ENCODE measurements at regions not wholly inside any gene's neighbourhood (a gene's known extent, or its start where the extent isn't known, plus 50 kb on each side); places are given as distances from the start of the nearest gene placed in this dataset.

DNA sequence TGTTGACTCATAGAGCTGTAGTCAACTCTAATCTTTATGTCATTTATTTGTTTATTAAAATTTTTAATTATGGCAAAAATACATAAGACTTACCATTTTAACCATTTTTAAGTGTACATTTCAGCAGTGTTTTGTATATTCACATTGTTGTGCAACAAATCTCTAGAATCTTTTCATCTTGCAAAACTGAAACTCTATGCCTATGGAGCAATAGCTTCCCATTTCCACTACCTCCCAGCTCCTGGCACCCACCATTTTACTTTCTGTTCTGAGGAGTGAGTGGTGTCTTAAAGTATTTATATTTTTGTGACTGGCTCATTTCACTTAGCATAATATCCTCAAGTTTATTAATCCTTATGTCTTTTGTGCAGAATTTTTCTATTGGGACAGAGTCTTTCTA lies 181.0 kb downstream of the GPAT3 start:
- DNase-seq (ENCODE audit: low spot score): no peak

DNA sequence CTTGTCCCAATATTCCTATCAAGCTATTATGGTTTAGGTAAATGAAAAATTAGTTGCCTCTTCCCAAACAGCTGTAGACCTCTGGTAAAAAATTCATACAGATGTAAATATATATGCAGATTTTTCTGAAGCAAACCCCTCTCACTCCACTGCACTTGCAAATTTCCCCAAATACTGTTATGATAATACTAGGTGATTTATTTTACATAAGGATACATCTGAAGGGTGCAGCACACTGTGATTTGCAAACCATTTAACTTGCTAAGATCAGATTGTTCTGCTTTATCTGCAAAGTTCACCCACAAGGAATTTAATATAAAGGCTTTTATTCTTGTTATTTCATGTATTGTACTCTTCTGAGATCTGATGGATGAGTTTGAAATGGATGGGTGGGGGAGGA lies 177.0 kb downstream of the GPAT3 start:
- DNase-seq (ENCODE audit: low spot score): no peak

DNA sequence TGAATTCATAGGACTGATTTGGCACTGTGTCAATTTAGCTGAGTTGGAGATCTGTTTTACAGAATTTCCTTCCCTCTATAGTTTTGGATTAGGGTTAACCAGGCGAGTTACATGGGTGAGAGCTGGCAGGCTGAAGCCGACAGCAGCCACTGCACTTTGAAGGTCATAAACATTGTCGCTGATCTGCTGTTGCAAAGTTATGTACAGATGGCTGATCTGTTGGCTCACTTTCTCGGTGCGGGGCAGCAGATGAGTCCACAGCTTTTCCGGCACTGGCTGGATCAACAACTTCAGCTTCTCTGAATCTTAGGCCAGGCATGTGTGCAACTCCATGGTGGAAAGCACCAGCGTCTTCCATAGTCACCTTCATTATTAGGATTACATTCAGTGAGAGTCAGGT lies 173.7 kb downstream of the GPAT3 start:
- no peak for DNase-seq (ENCODE audit: low spot score)

- DNase-seq (ENCODE audit: low spot score): no peak
Measured at GRCh38 chr4:83708500-83709175, 172.7 kb downstream of the GPAT3 start.

DNA sequence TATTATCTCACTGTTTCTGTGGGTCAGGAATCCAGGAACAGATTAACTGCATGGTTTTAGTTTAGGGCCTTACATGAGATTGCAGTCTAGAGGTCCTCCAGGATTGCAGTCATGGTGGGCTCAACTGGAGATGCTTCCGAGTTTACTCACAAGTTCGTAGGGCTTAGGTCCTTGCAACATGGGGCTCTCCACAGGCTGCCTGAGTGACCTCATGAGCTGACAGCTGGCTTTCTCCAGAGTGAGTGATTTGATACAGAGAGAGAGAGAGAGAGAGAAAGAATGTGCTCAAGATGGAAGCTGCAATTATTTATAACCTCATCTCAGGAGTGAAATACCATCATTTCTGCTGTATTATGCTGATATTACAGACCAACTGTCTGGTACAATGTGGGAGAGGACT lies 168.9 kb downstream of the GPAT3 start:
- DNase-seq (ENCODE audit: low spot score): no peak

GRCh38 chr4:83703752-83704151 lies 167.8 kb downstream of the GPAT3 start:
- DNase-seq (ENCODE audit: low spot score): no peak

- no peak for DNase-seq (ENCODE audit: low spot score)
Measured at GRCh38 chr4:83701041-83701440, 165.1 kb downstream of the GPAT3 start.

DNA sequence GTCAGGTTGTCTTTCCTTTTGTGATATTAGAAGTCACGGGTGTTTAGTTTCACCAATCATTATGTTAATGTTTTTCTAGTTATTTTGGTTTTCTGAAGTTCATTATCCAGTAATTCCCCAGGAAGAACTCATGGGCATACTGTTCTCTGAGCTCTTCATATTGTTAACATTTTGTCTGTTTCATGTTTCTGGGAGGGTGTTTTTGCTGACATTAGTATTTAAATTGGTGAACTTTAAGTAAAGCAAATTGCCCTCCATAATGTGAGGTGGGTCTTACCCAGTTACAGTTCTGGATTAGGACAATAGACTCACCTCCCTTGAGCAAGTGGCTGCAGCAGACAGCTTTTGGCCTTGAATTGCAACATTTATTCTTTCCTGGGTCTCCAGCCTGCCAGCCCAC lies 163.4 kb downstream of the GPAT3 start:
- DNase-seq (ENCODE audit: low spot score): no peak

DNA sequence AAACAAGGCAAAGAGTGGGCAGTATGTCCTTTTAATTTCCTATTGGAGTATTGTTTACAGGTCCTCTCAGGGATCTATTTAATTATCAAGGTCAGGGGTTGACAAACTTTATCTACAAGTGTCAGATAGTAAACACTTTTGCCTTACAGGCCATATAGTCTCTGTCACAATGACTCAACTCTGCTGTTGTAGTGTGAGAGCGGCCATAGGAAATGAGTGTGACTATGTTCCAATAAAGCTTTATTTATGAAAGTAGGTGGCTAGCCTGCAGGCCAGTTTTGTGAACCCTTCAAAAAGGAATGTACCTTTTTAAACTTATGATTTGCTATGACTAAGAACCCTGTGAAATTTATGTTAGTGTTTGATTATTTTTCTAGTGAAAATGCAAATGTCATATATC lies 156.1 kb downstream of the GPAT3 start:
- DNase-seq (ENCODE audit: low spot score): no peak

GRCh38 chr4:83686166-83686565 lies 150.3 kb downstream of the GPAT3 start:
- no peak for DNase-seq (ENCODE audit: low spot score)

GRCh38 chr4:83679692-83680091 lies 143.8 kb downstream of the GPAT3 start:
- no peak for DNase-seq (ENCODE audit: low spot score)

- no peak for DNase-seq (ENCODE audit: low spot score)
Measured at GRCh38 chr4:83679254-83679653, 143.3 kb downstream of the GPAT3 start.

- no peak for DNase-seq (ENCODE audit: low spot score)
Measured at GRCh38 chr4:83677656-83678055, 141.7 kb downstream of the GPAT3 start.

GRCh38 chr4:83664741-83665140 lies 128.8 kb downstream of the GPAT3 start:
- DNase-seq (ENCODE audit: low spot score): no peak

DNA sequence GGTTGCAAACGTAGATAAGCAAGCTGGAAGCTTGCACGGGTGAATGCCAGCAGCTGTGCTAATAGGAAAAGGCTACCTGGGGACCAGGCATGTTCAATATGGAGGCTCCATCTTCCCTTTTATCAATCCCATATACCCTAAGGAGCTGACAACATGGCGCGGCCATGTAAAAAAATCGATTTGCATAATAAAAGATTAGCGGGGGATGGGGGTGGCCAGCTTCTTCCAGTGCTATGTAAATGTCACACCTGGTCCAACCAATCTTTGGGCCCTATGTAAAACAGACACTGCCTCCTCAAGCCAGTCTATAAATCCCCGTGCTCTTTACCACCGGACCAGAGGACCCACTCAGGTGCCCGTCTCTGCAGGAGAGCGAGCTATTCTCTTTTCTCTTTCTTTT lies 128.2 kb downstream of the GPAT3 start:
- DNase-seq (ENCODE audit: low spot score): no peak

GRCh38 chr4:83662204-83662603 lies 126.3 kb downstream of the GPAT3 start:
- no peak for DNase-seq (ENCODE audit: low spot score)

DNA sequence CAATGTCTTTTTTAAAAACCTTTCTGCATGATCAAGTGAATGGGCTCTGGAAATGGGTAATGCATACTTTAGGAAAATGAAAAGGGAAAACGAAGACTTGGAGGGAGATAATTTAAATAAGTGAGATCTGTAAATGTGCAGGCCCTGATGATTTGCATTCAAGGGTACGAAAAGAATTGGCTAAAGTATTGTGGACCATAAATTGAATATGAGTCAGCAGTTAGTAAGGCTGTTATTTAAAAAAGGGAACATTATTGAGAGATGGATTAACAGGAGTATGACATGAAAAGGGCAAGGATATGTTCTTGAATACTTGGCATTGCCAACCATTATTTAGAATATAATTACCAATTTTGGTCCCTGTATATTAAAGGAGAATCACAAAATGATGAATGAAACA lies 125.5 kb downstream of the GPAT3 start:
- no peak for DNase-seq (ENCODE audit: low spot score)

DNA sequence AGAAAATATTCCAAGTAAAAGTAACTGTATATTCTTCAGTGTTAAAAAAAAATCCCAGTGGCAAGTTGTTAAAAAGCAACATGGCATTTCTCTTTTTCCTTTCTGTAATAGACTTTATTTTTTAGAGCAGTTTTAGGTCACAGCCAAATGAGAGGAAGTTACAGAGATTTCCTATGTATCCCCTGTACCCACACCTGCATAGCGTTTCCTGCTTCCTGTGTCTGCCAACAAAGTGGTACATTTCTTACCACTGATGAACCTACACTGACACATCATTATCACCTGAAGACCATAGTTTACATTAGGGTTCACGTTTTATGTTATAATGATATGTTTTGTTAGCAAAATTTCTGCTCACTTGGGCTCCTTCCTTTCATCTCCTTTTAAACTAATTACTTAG lies 124.7 kb downstream of the GPAT3 start:
- no peak for DNase-seq (ENCODE audit: low spot score)

DNA sequence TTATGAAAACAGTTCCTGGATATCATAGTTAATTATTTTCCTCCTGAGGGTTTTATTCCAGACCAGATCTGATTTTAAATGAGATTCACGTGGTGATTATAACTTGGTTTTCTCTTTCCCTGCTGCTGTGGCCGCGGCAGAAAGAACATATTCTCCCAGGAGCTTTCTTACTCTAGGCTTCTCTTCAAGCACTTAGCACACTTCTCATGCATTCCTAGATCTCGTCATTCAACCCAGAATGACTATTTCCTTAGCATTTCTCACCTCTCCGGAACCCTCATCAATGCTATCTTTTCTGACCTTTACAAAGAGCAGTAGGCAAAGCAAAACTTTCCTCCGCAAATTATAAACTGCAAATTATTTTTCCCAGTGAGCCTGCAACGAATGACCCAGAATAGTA lies 122.9 kb downstream of the GPAT3 start:
- DNase-seq (ENCODE audit: low spot score): no peak

- no peak for DNase-seq (ENCODE audit: low spot score)
Measured at GRCh38 chr4:83657336-83657735, 121.4 kb downstream of the GPAT3 start.

All from pons (tissue), 1 donor.